K562 (cell line): ENCODE measurements at regions not wholly inside any gene's neighbourhood (a gene's known extent, or its start where the extent isn't known, plus 50 kb on each side); places are given as distances from the start of the nearest gene placed in this dataset.

ENCODE experiments used
- ATAC-seq: fragments of 200-7000 bp; cut with Tn5 transposase; 3 replicates; pipeline ENCODE4 v1.9.1; 2020; ENCODE audit warnings: moderate library complexity
- BruUV-seq: library from RNA; stranded (reverse); fragments of 400-500 nt; replicated peaks from 2 replicates; lab custom pipeline; 2021; lab: Mats Ljungman, UMichigan
- CTCF ChIA-PET: fragments of 300-600 bp; formaldehyde crosslinking; extraction: SDS; loops from one replicate; lab custom pipeline; 2021; ENCODE audit warnings: low intra/inter-chr PET ratio; lab: Yijun Ruan, JAX
- POLR2A ChIA-PET: fragments of 300-600, 350-650 bp; sonication (Branson Sonifier 250); formaldehyde crosslinking; extraction: SDS; loops from one replicate; lab custom pipeline; 2021; ENCODE audit warnings: antibody characterized with exemption, inconsistent platforms; lab: Yijun Ruan, JAX
- DNase-seq, 4 experiments: peaks; one replicate each; pipeline versions ENCODE4 v3.0.0 to v3.0.0-alpha.2; 2011 to 2018; ENCODE audit warnings: low spot score in 3 of 4, mixed read lengths in 3 of 4; ENCODE audit errors: extremely low read depth in 1 of 4
- FAIRE-seq: peaks from 2 replicates; lab custom pipeline; 2011; peaks lifted over from hg19 to GRCh38; lab: Jason Lieb, UNC
- H2AFZ ChIP-seq: 2 replicates; pipeline ENCODE4 v1.6.0; 2011; ENCODE audit warnings: low read depth, low read length, control low read depth, inconsistent platforms
- H3K27ac ChIP-seq: fragments of 200-600 bp; 3 replicates; pipeline ENCODE4 v1.8.0; 2011; ENCODE audit warnings: low read depth, mild to moderate bottlenecking, control low read depth, inconsistent platforms, low read length, moderate library complexity, mixed read lengths; ENCODE audit errors: extremely low read depth
- H3K27me3 ChIP-seq, 2 experiments: fragments of 300-600 bp in 1 of 2; 2 replicates in 1 of 2; 3 replicates in 1 of 2; pipeline versions ENCODE4 v1.6.0 to v1.8.0; 2011; ENCODE audit warnings: inconsistent platforms in 2 of 2, low read length in 2 of 2, mild to moderate bottlenecking in 1 of 2, mixed read lengths in 1 of 2, moderate library complexity in 1 of 2; ENCODE audit not compliant: control insufficient read depth in 2 of 2, insufficient read depth in 2 of 2
- H3K36me3 ChIP-seq: fragments of 300-600 bp; 3 replicates; pipeline ENCODE4 v1.8.0; 2011; ENCODE audit warnings: mild to moderate bottlenecking, low read length, inconsistent platforms; ENCODE audit not compliant: control insufficient read depth, insufficient read depth
- H3K4me1 ChIP-seq, 2 experiments: fragments of 200-600 bp in 1 of 2; replicated peaks in 1 of 2; 2 replicates in 1 of 2; 3 replicates in 1 of 2; pipeline versions ENCODE4 v1.5.1 to v1.8.0; 2011; ENCODE audit warnings: inconsistent platforms in 2 of 2, low read length in 2 of 2, mild to moderate bottlenecking in 1 of 2, mixed read lengths in 1 of 2, moderate library complexity in 1 of 2; ENCODE audit not compliant: control insufficient read depth in 2 of 2, insufficient read depth in 2 of 2
- H3K4me2 ChIP-seq: 2 replicates; pipeline ENCODE4 v1.6.1; 2011; ENCODE audit warnings: low read length, control low read depth, inconsistent platforms, mixed read lengths; ENCODE audit not compliant: insufficient read depth
- H3K4me3 ChIP-seq: fragments of 200-600 bp; sonication (generic), shearing (Covaris generic); 2 replicates; pipeline ENCODE4 v1.5.1; 2016; ENCODE audit warnings: control low read depth, inconsistent platforms
- H3K79me2 ChIP-seq: fragments of 200-600 bp; 3 replicates; pipeline ENCODE4 v1.8.0; 2011; ENCODE audit warnings: low read length, inconsistent platforms; ENCODE audit not compliant: control insufficient read depth, insufficient read depth
- H3K9ac ChIP-seq, 2 experiments: 2 replicates each; pipeline versions ENCODE4 v1.6.0 to v1.6.1; 2011; ENCODE audit warnings: low read depth in 2 of 2, low read length in 2 of 2, control low read depth in 1 of 2, inconsistent platforms in 1 of 2, mild to moderate bottlenecking in 1 of 2, mixed read lengths in 1 of 2; ENCODE audit not compliant: insufficient read depth in 1 of 2
- H3K9me1 ChIP-seq: one replicate; pipeline ENCODE4 v1.6.0; 2011; ENCODE audit warnings: inconsistent platforms, mild to moderate bottlenecking, low read length, moderate library complexity; ENCODE audit not compliant: control insufficient read depth, insufficient read depth
- H3K9me3 ChIP-seq: replicated peaks from 2 replicates; pipeline ENCODE4 v1.5.1; 2011; ENCODE audit warnings: low read depth, low read length, inconsistent platforms; ENCODE audit not compliant: control insufficient read depth, insufficient read depth
- H4K20me1 ChIP-seq: replicated peaks from 2 replicates; pipeline ENCODE4 v1.6.1; 2011; ENCODE audit warnings: low read length, inconsistent platforms, mixed read lengths; ENCODE audit not compliant: control insufficient read depth, insufficient read depth
- CEBPG ChIP-seq, 3 experiments: fragments of 200-800 bp in 1 of 3; sonication (Bioruptor generic) in 1 of 3; sonication (generic) in 1 of 3; formaldehyde crosslinking in 1 of 3; IDR thresholded peaks in 2 of 3; conservative IDR thresholded peaks in 1 of 3; 2 replicates each; pipeline versions ENCODE4 v1.6.1 to v1.8.0; 2016 to 2022; ENCODE audit warnings: missing compliant biosample characterization in 2 of 3, missing genetic modification characterization in 2 of 3, mild to moderate bottlenecking in 1 of 3, missing genetic modification reagents in 1 of 3
- JUNB ChIP-seq: fragments of 450-650 bp; formaldehyde crosslinking; conservative IDR thresholded peaks from 2 replicates; pipeline ENCODE4 v1.4.0; 2020; ENCODE audit warnings: mild to moderate bottlenecking
- KLF13 ChIP-seq: fragments of 450-650 bp; IDR thresholded peaks from 2 replicates; pipeline ENCODE4 v1.6.1; 2016; ENCODE audit warnings: missing genetic modification characterization, low read depth, mild to moderate bottlenecking, missing compliant biosample characterization, moderate library complexity, borderline replicate concordance
- MEF2D ChIP-seq: conservative IDR thresholded peaks from 2 replicates; pipeline ENCODE4 v1.6.1; 2016; ENCODE audit warnings: low read depth, missing genetic modification characterization, missing compliant biosample characterization
- PHF8 ChIP-seq: fragments of 200-600 bp; sonication (generic); IDR thresholded peaks from 2 replicates; pipeline ENCODE4 v1.6.1; 2012; ENCODE audit warnings: mixed run types, mild to moderate bottlenecking, inconsistent platforms, low read length, moderate library complexity, borderline replicate concordance
- STAG1 ChIP-seq: sonication (generic); formaldehyde crosslinking; IDR thresholded peaks from 2 replicates; pipeline ENCODE4 v1.5.0; 2020; ENCODE audit warnings: missing genetic modification reagents, borderline replicate concordance
- ZNF282 ChIP-seq: sonication (generic); formaldehyde crosslinking; IDR thresholded peaks from 2 replicates; pipeline ENCODE4 v1.8.1; 2023; ENCODE audit warnings: missing genetic modification reagents
- ZNF408 ChIP-seq: fragments of 250-450 bp; sonication (Bioruptor Pico); IDR thresholded peaks from 2 replicates; pipeline ENCODE4 v1.4.0; 2020; ENCODE audit warnings: low read depth, mild to moderate bottlenecking, moderate library complexity
- WGBS: fragments of 100-300 bp; shearing (Covaris generic); methylation state at CpG from one replicate; pipeline ENCODE4 v1.1.6; 2016; ENCODE audit warnings: low coverage, mixed read lengths; ENCODE audit not compliant: insufficient coverage; ENCODE audit errors: missing lambda C conversion rate; 5-methylcytosine and 5-hydroxymethylcytosine counted together
- in situ Hi-C: fragments of 300-500 bp; cut with MboI; formaldehyde crosslinking; loops from 4 replicates; pipeline ENCODE4 v1.15.0; 2018; ENCODE audit warnings: inconsistent platforms, mixed read lengths
- intact Hi-C: fragments of 100-400 bp; cut with micrococcal nuclease; formaldehyde crosslinking; loops from 2 replicates; pipeline ENCODE4 v1.14.2; 2022
- TF ChIP-seq, protein P1 (sequence below): fragments of 200-800 bp; sonication (Bioruptor generic); IDR thresholded peaks from 2 replicates; pipeline ENCODE4 v1.6.1; 2016; ENCODE audit warnings: missing genetic modification characterization, missing compliant biosample characterization
- TF ChIP-seq, protein P2 (sequence below): fragments of 250-450 bp; sonication (Bioruptor Pico); IDR thresholded peaks from 2 replicates; pipeline ENCODE4 v1.4.0; 2020; ENCODE audit warnings: mild to moderate bottlenecking, moderate library complexity

GRCh38 chr7:119482671-119483070 lies 790.3 kb upstream of the KCND2 start:
- Histone ChIP-seq H2AFZ (no peak overlapping the region), H3K9me3 (no peaks in the 10 kb centered on the region)

More at GRCh38 chr7:119482671-119483070, 790.3 kb upstream of the KCND2 start:
- Histone ChIP-seq H3K4me2 (no peak overlapping the region), H3K27me3 (no peaks in the 10 kb centered on the region; a peak in 1 of 5 replicates), H3K4me1 (no peaks in the 10 kb centered on the region), H4K20me1 (no peaks in the 10 kb centered on the region), H3K27ac (no peak overlapping the region), H3K4me3 (no peak overlapping the region), H3K79me2 (no peaks in the 10 kb centered on the region), H3K9ac (no peak overlapping the region), H3K36me3 (no peaks in the 10 kb centered on the region), H3K9me1 (no peaks in the 10 kb centered on the region)
- DNase-seq (no peak), ATAC-seq (no peak), FAIRE-seq (no peak)
- in situ Hi-C loops: no loop called here
- WGBS: 0% methylated on average over 2 of the region's 2 CpGs
- ChIA-PET POLR2A (interaction anchor here (0.7 kb wide), 2 partner anchors 12 to 22 kb away, joined by 3 read pairs; no protein-coding TSS in a partner anchor), CTCF (no interaction called here)
- no peak for TF ChIP-seq MEF2D (tag)
- TF ChIP-seq ZNF282 (CRISPR knock-in tag): no peak
- TF ChIP-seq KLF13 (tag): no peak
- TF ChIP-seq ZNF408 (CRISPR knock-in tag): no peak
- TF ChIP-seq JUNB (CRISPR knock-in tag): no peak
- TF ChIP-seq, protein P1, sequence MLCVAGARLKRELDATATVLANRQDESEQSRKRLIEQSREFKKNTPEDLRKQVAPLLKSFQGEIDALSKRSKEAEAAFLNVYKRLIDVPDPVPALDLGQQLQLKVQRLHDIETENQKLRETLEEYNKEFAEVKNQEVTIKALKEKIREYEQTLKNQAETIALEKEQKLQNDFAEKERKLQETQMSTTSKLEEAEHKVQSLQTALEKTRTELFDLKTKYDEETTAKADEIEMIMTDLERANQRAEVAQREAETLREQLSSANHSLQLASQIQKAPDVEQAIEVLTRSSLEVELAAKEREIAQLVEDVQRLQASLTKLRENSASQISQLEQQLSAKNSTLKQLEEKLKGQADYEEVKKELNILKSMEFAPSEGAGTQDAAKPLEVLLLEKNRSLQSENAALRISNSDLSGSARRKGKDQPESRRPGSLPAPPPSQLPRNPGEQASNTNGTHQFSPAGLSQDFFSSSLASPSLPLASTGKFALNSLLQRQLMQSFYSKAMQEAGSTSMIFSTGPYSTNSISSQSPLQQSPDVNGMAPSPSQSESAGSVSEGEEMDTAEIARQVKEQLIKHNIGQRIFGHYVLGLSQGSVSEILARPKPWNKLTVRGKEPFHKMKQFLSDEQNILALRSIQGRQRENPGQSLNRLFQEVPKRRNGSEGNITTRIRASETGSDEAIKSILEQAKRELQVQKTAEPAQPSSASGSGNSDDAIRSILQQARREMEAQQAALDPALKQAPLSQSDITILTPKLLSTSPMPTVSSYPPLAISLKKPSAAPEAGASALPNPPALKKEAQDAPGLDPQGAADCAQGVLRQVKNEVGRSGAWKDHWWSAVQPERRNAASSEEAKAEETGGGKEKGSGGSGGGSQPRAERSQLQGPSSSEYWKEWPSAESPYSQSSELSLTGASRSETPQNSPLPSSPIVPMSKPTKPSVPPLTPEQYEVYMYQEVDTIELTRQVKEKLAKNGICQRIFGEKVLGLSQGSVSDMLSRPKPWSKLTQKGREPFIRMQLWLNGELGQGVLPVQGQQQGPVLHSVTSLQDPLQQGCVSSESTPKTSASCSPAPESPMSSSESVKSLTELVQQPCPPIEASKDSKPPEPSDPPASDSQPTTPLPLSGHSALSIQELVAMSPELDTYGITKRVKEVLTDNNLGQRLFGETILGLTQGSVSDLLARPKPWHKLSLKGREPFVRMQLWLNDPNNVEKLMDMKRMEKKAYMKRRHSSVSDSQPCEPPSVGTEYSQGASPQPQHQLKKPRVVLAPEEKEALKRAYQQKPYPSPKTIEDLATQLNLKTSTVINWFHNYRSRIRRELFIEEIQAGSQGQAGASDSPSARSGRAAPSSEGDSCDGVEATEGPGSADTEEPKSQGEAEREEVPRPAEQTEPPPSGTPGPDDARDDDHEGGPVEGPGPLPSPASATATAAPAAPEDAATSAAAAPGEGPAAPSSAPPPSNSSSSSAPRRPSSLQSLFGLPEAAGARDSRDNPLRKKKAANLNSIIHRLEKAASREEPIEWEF (CRISPR knock-in tag): no peak
- no peak for TF ChIP-seq PHF8
- TF ChIP-seq, protein P2, sequence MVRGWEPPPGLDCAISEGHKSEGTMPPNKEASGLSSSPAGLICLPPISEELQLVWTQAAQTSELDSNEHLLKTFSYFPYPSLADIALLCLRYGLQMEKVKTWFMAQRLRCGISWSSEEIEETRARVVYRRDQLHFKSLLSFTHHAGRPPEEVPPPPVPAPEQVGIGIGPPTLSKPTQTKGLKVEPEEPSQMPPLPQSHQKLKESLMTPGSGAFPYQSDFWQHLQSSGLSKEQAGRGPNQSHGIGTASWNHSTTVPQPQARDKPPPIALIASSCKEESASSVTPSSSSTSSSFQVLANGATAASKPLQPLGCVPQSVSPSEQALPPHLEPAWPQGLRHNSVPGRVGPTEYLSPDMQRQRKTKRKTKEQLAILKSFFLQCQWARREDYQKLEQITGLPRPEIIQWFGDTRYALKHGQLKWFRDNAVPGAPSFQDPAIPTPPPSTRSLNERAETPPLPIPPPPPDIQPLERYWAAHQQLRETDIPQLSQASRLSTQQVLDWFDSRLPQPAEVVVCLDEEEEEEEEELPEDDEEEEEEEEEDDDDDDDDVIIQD: no peak
- TF ChIP-seq STAG1 (CRISPR knock-in tag): no peak
- TF ChIP-seq CEBPG (CRISPR knock-in tag; IDR thresholded peaks at IDR 0.05): no peak
- no peak for TF ChIP-seq CEBPG (tag; conservative IDR thresholded peaks at IDR 0.05 in 1 of 2, IDR thresholded peaks at IDR 0.05 in 1 of 2)
- no TSS peak for BruUV-seq
- intact Hi-C loops: no loop called here
